ENCODE measurements at regions not wholly inside any gene's neighbourhood (a gene's known extent, or its start where the extent isn't known, plus 50 kb on each side); places are given as distances from the start of the nearest gene placed in this dataset.
"Not testable (repeated sequence)": the region's sequence is repeated elsewhere in the genome, so short reads cannot be mapped to it uniquely, and the experiment has no call there.

GRCh38 chr9:86572904-86573303 is 218.7 kb upstream of the TUT7 start:
- Histone ChIP-seq H3K36me3 (replicated peaks; ENCODE audit: low read depth, low read length) (no peaks in the 10 kb centered on the region), H3K4me3 (ENCODE audit: low read length) (no peak overlapping the region), H3K9ac (ENCODE audit: low read length) (no peak overlapping the region), H3K27me3 (ENCODE audit: low read depth, low read length) (no peaks in the 10 kb centered on the region), H3K4me2 (ENCODE audit: low read length) (no peak overlapping the region), H4K20me1 (ENCODE audit: insufficient read depth, low read length) (no peaks in the 10 kb centered on the region), H3K9me3 (ENCODE audit: insufficient read depth, low read length) (no peaks in the 10 kb centered on the region), H2AFZ (ENCODE audit: low read depth, low read length) (no peak overlapping the region), H3K27ac (ENCODE audit: low read length) (no peak overlapping the region), H3K4me1 (ENCODE audit: low read length) (no peaks in the 10 kb centered on the region), H3K79me2 (ENCODE audit: low read length) (no peaks in the 10 kb centered on the region)
- TF ChIP-seq CTCF (IDR thresholded peaks at IDR 0.05; ENCODE audit: low read depth, low read length) (no peak), EZH2phosphoT487 (IDR thresholded peaks at IDR 0.05; ENCODE audit: low read depth) (no peak)

- not testable (repeated sequence) for H3K36me3 ChIP-seq (replicated peaks; ENCODE audit: low read depth, low read length); H2AFZ ChIP-seq (ENCODE audit: low read depth, low read length); H3K27me3 ChIP-seq (ENCODE audit: low read depth, low read length); H4K20me1 ChIP-seq (ENCODE audit: insufficient read depth, low read length); H3K9ac ChIP-seq (ENCODE audit: low read length); H3K4me2 ChIP-seq (ENCODE audit: low read length); H3K4me3 ChIP-seq (ENCODE audit: low read length); H3K4me1 ChIP-seq (ENCODE audit: low read length); H3K27ac ChIP-seq (ENCODE audit: low read length); H3K79me2 ChIP-seq (ENCODE audit: low read length); H3K9me3 ChIP-seq (ENCODE audit: insufficient read depth, low read length)
These were observed 211.4 kb upstream of the TUT7 start for GRCh38 chr9:86565603-86566002.

- H3K9ac ChIP-seq (ENCODE audit: low read length), result no peak overlapping the region
- TF ChIP-seq EZH2phosphoT487 (IDR thresholded peaks at IDR 0.05; ENCODE audit: low read depth) (no peak), CTCF (IDR thresholded peaks at IDR 0.05; ENCODE audit: low read depth, low read length) (no peak)
- no peaks in the 10 kb centered on the region for H3K4me1 ChIP-seq (ENCODE audit: low read length)
- H3K36me3 ChIP-seq (replicated peaks; ENCODE audit: low read depth, low read length), result no peaks in the 10 kb centered on the region
- no peak overlapping the region for H2AFZ ChIP-seq (ENCODE audit: low read depth, low read length)
- H3K27ac ChIP-seq (ENCODE audit: low read length), result no peak overlapping the region
- H3K4me3 ChIP-seq (ENCODE audit: low read length), result no peak overlapping the region
- H3K4me2 ChIP-seq (ENCODE audit: low read length), result no peak overlapping the region
- no peaks in the 10 kb centered on the region for H3K9me3 ChIP-seq (ENCODE audit: insufficient read depth, low read length)
- H3K27me3 ChIP-seq (ENCODE audit: low read depth, low read length), result no peaks in the 10 kb centered on the region; the same call in 1 of the 2 replicates
- H3K79me2 ChIP-seq (ENCODE audit: low read length), result no peaks in the 10 kb centered on the region
- no peaks in the 10 kb centered on the region for H4K20me1 ChIP-seq (ENCODE audit: insufficient read depth, low read length)
These were observed 209.7 kb upstream of the TUT7 start for GRCh38 chr9:86563936-86564335.

- Histone ChIP-seq H2AFZ (ENCODE audit: low read depth, low read length) (no peak overlapping the region), H4K20me1 (ENCODE audit: insufficient read depth, low read length) (no peaks in the 10 kb centered on the region), H3K79me2 (ENCODE audit: low read length) (no peaks in the 10 kb centered on the region), H3K9me3 (ENCODE audit: insufficient read depth, low read length) (no peaks in the 10 kb centered on the region), H3K27ac (ENCODE audit: low read length) (no peak overlapping the region), H3K36me3 (replicated peaks; ENCODE audit: low read depth, low read length) (no peaks in the 10 kb centered on the region), H3K9ac (ENCODE audit: low read length) (no peak overlapping the region), H3K4me1 (ENCODE audit: low read length) (no peaks in the 10 kb centered on the region), H3K4me2 (ENCODE audit: low read length) (no peak overlapping the region), H3K27me3 (ENCODE audit: low read depth, low read length) (no peaks in the 10 kb centered on the region; the same call in 1 of the 2 replicates), H3K4me3 (ENCODE audit: low read length) (no peak overlapping the region)
- no peak for TF ChIP-seq EZH2phosphoT487 (IDR thresholded peaks at IDR 0.05; ENCODE audit: low read depth)
- TF ChIP-seq CTCF (IDR thresholded peaks at IDR 0.05; ENCODE audit: low read depth, low read length), result no peak
These were observed 209.1 kb upstream of the TUT7 start for GRCh38 chr9:86563350-86563749.

- H2AFZ ChIP-seq (ENCODE audit: low read depth, low read length), result no peak overlapping the region
- H3K79me2 ChIP-seq (ENCODE audit: low read length), result no peaks in the 10 kb centered on the region
- H3K9ac ChIP-seq (ENCODE audit: low read length), result no peak overlapping the region
- no peaks in the 10 kb centered on the region for H3K36me3 ChIP-seq (replicated peaks; ENCODE audit: low read depth, low read length)
- H4K20me1 ChIP-seq (ENCODE audit: insufficient read depth, low read length), result no peaks in the 10 kb centered on the region
- no peaks in the 10 kb centered on the region for H3K4me1 ChIP-seq (ENCODE audit: low read length)
- H3K27me3 ChIP-seq (ENCODE audit: low read depth, low read length), result no peaks in the 10 kb centered on the region; the same call in 1 of the 2 replicates
- no peaks in the 10 kb centered on the region for H3K9me3 ChIP-seq (ENCODE audit: insufficient read depth, low read length)
- H3K27ac ChIP-seq (ENCODE audit: low read length), result no peak overlapping the region
- no peak overlapping the region for H3K4me2 ChIP-seq (ENCODE audit: low read length)
- no peak for TF ChIP-seq EZH2phosphoT487 (IDR thresholded peaks at IDR 0.05; ENCODE audit: low read depth)
- TF ChIP-seq CTCF (IDR thresholded peaks at IDR 0.05; ENCODE audit: low read depth, low read length), result no peak
- no peak overlapping the region for H3K4me3 ChIP-seq (ENCODE audit: low read length)
These were observed 208.5 kb upstream of the TUT7 start for GRCh38 chr9:86562691-86563090.
